IPS-11a (cell line): ENCODE measurements at regions not wholly inside any gene's neighbourhood (a gene's known extent, or its start where the extent isn't known, plus 50 kb on each side); places are given as distances from the start of the nearest gene placed in this dataset.
"Not testable (repeated sequence)": the region's sequence is repeated elsewhere in the genome, so short reads cannot be mapped to it uniquely, and the experiment has no call there.

Experiments used
- H3K4me3 ChIP-seq: one replicate; pipeline ENCODE4 v1.5.1; 2013; ENCODE audit warnings: low read depth, low read length, control low read depth

DNA sequence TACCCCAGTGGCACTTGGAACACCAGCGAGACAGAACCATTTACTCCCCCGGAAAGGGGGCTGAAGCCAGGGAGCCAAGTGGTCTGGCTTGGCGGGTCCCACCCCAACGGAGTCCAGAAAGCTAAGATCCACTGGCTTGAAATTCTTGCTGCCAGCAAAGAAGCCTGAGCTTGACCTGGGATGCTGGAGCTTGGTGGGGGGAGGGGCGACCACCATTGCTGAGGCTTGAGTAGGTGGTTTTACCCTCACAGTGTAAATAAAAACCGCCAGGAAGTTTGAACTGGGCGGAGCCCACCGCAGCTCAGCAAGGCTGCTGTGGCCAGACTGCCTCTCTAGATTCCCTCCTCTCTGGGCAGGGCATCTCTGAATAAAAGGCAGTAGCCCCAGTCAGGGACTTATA lies 62.8 kb downstream of the RPS24 start:
- not testable (repeated sequence) for H3K4me3 ChIP-seq

DNA sequence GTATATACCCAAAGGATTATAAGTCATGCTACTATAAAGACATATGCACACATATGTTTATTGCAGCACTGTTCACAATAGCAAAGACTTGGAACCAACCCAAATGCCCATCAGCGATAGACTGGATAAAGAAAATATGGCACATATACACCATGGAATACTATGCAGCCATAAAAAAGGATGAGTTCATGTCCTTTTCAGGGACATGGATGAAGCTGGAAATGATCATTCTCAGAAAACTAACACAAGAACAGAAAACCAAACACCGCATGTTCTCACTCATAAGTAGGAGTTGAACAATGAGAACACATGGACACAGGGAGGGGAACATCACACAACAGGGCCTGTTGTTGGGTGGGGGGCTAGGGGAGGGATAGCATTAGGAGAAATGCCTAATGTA lies 68.9 kb downstream of the RPS24 start:
- H3K4me3 ChIP-seq = not testable (repeated sequence)

DNA sequence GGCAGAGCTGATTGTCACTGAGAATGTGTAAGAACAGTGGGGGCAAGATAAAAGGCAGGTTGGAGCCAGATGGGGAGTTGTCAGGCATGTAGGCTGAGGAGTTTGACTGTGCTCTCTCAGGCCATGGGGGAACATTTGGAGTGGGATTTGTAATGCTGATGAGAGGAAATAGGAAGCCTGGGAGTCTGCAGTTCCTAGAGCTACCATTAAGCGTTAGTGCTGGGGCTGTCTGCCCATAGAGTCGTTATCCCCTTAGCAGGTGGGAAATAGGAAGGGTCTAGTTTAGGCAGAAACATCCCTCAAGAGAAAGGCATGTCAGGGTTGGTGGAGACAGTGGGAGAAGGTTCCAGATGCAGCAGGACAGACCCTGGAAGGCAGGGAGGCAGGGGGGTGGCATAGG lies 75.5 kb downstream of the RPS24 start:
- no peak overlapping the region for H3K4me3 ChIP-seq

GRCh38 chr10:78115135-78115853 lies 81.6 kb downstream of the RPS24 start:
- no peak overlapping the region for H3K4me3 ChIP-seq

DNA sequence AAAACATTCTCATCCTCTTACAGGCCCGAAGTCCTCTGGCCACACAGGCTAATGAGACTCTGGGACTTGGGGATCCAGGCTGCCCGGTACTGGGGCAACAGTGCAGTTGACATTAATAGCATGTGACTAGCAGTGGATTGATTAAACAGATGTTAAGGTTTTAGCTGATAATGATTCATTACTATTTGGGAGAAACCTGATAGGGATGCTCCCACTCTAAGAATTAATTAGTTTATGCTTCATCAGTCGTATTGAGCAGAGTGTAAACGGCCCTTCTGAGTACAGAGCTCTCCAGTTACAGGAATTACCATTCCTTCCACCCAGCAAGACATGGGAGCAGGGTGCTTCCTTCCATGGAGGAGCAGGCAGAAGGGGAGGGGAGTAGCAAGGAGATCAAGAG lies 82.7 kb downstream of the RPS24 start:
- no peak overlapping the region for H3K4me3 ChIP-seq

DNA sequence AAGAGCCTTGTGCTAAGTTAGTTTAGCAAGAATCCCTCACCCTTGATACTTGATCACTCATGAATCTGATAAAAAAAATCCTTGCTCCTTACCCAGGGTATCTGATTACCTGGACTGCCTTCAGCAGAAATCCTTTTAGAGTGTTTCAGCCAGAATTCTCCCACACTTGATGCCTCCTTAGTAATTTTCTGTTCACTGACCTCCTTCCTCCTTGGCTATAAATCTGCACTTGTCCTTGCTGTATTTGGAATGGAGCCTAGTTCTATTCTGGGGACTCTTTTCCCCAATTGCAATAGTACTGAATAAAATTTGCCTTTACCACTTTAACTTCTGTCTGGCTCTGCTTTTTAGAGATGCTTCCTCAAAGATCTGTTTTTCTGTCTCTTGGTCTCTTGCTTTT lies 84.9 kb downstream of the RPS24 start:
- H3K4me3 ChIP-seq = no peak overlapping the region

DNA sequence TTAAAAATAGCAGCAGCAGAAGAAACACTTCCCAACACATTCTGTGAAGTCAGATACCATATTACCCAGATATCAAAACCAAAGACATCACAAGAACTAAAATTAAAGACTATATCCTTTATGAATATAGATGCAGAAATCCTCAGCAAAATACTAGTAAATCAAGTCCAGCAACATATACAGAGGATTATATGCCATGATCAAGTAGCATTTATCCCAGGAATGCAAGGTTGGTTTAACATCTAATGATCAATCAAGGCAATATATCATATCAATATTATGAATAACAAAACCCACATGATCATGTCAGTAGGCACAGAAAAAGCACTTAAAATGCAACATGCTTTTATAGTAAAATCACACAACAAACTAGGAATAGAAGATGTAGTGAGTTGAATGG lies 88.1 kb downstream of the RPS24 start:
- H3K4me3 ChIP-seq = no peak overlapping the region

DNA sequence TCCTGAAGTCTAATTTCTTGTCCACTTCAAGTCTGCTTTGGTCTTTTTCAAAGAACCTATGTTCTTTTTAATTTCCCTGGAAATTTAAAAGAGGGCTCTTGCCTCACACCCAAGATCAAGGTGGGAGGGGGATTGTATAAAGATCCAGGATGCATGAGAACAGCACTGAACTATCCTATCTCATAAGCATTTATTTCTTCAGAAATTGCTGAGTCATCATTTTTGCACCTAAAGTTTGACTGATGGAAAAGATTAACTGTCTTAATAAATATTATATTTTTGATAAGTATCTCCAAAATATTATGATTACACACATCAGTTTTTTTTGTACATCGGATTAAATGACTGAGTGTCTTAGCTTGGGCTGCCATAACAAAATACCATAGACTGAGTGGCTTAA lies 90.5 kb downstream of the RPS24 start:
- no peak overlapping the region for H3K4me3 ChIP-seq

- H3K4me3 ChIP-seq = no peak overlapping the region
Measured at GRCh38 chr10:78129211-78129610, 95.5 kb downstream of the RPS24 start.

DNA sequence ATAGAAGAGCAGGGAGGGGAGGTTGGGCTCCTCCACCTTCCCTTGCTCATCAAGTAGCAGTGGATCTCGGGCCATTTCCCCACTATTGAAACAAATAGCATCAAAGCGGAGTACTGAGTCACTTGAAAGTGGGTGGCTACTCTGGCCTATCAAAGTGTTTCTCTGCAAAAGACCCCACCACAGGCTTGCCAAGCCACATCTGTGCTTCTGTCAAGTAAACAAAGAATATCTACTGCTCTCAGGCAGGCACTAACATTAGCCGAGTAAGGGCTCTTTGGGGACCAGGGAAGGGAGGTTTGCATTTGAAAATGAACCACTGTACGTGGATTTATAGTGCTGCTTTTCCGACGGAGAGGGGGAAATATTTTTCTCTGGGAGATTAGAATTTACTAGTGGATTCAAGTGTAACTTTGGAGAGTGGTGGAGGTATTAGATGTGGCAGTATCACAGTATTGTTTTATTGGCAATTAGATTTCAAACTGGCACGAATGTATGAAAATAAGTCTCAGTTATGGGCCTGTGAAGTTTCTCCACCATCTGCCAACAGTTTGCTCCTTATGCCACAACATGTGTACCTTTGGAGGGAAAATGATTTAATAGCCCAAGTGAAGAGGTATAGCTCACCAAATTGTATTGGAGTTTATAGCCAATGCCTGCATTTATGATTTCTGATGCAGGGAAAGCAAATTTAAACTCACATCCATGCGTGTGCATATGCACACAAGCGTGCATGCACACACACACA lies 97.5 kb downstream of the RPS24 start:
- H3K4me3 ChIP-seq = no peak overlapping the region

DNA sequence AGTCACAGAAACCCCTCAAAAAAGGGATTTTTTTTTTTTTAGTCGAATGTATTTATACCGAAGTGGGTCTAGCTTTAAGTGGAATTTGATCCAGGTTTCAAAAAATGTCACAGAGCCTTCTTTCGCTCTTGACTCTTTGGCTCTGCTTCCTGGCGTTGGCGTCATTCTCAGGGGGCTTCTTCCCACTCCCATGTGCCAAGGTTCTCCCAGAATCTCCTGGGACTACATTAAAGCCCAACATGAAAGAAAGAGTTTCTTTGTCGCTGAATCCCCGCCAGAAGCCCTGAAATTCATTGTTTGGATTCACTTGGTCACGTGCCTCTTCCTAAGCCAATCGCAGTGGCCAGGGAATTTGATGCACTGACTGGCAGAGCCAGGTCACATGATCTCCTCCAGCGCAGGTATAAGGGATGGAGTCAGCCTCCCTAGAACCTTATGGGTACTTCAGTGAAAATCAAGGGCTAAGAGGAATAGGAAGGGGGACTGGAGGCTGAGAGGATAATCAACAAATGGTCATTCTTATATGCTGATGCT lies 101.2 kb downstream of the RPS24 start:
- no peak overlapping the region for H3K4me3 ChIP-seq

DNA sequence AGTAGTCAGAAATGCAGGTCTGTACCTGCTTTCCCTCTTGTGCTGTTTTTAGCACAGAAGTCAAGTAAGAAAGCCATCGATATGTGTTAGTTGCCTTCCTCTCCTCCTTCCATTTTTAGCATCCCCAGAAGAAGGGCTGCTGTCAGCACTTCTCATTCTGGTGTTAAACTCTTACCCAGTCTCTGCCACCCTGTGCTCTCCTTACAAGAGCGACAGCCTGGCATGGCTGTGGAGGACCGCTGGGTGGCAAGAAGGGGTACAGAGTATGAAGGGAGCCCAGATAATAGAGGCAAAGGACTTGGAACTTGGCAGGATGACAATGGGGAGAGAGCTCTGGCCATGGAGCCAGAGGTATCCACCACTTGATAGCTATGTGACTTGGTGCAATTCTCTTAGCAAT lies 103.5 kb downstream of the RPS24 start:
- no peak overlapping the region for H3K4me3 ChIP-seq

DNA sequence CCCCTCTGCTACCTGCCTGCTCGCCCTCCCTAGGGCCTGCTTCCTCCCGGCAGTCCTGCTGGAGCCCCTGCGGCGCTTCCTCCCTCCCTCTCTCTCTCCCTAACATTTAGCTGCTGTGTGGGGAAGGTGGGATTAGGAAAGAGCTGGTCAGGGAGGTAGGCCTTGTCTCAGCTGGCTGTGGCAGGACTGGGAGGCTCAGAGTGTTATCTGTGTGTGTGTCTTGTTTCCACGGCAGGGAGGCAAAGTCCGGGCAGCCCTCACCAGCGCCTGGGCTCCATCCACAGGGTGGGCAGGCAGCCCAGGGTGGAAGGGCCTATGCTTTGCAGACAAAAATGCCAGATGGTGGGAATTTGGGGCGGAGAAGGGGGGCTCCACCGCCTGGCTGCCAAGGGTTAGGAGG lies 105.7 kb downstream of the RPS24 start:
- no peak overlapping the region for H3K4me3 ChIP-seq

DNA sequence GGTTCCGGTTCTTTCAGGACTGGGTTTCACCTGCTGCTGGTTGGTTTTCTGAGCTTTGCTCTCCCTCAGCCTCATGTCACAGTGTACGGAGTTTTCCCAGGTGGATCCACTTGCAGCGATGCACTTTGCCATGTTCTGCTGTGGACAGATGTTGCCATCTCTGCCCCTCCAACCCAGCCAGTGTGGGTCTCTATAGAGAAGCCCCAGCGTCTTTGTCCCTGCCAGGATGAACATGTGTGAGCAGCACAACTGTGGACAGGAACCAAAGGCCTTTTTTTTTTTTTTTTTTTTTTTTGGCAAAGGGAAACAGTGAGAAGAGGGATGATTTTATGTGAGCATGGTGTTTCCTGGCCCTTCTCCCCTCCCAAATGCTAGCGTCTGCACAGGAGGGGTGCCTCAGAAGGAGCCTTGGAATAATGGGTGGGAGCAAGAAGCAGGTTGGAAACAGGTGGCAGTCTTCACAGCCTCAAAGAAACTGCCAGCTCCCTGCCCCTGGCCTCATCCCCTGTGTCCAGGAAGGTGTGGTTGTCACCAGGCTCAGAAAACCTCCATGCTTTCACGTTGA lies 106.5 kb downstream of the RPS24 start:
- H3K4me3 ChIP-seq = no peak overlapping the region

- H3K4me3 ChIP-seq = no peak overlapping the region
Measured at GRCh38 chr10:78143576-78143975, 109.9 kb downstream of the RPS24 start.

GRCh38 chr10:78146200-78146599 lies 112.5 kb downstream of the RPS24 start:
- H3K4me3 ChIP-seq = no peak overlapping the region

DNA sequence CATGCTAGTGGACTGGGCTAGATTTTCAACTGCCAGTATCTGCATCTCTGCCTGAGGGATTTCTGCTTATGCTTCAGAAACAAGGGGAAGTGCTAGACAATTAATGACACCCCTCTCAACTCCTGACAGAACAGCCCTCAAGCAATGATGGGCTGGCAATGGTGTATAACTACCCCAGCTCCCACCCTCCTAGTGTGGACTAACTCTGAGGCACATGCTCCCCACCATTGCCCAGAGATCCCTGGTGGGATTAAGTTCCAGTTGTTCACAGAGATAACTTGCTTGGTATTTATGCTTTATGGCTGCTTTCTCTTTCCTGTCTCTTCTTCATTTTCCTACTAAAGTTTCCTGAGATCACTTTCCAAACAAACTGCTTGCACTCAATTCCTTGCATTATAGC lies 113.5 kb downstream of the RPS24 start:
- no peak overlapping the region for H3K4me3 ChIP-seq

DNA sequence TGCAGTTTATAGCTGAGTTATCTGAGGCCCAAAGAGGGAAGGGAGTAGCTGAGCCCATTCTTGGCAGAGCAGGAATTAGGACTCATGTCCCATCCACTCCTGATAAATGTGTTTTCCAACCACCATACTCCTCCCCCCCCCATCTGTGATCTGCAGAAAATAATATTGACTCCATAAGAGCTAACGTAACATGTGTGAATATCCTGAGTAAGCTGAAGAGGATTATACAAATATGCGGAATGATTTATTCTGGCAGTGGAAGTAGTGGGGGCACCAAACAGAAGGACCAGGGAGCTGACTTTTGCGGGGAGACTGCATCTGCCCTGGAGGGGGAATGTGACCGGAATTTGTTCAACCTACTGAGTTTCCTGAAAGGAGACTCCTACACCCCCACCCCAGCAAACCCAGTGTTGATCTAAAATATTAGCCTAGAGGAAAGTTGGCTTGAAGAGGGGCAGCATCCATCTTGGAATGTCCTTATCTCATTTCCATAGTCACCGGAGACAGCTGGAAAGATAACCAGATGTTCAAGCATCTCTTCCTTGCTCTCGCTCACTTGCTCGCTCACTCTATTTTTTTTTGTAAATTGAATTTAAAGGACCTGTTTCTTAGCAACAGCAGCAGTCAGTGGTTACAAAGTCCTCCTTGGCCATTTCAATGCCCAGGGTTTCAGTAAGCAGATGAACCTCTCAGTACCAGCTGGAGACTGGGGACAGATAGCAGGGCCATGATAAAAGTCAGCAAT lies 114.7 kb downstream of the RPS24 start:
- H3K4me3 ChIP-seq = no peak overlapping the region

- no peak overlapping the region for H3K4me3 ChIP-seq
Measured at GRCh38 chr10:78148961-78149612, 115.4 kb downstream of the RPS24 start.

GRCh38 chr10:78150756-78151155 lies 117.1 kb downstream of the RPS24 start:
- no peak overlapping the region for H3K4me3 ChIP-seq

- H3K4me3 ChIP-seq = no peak overlapping the region
Measured at GRCh38 chr10:78155722-78156121, 122.1 kb downstream of the RPS24 start.
